ENCODE measurements at regions not wholly inside any gene's neighbourhood (a gene's known extent, or its start where the extent isn't known, plus 50 kb on each side); places are given as distances from the start of the nearest gene placed in this dataset.
A peak's percentile ranks its signal among the peaks of the same experiment; 100 is the strongest.
"Not testable (repeated sequence)": the region's sequence is repeated elsewhere in the genome, so short reads cannot be mapped to it uniquely, and the experiment has no call there.

- intact Hi-C loops (cut with DNase I), result loop anchor here in 2 of 10 donors (10.0 kb wide), 3 partner anchors 46 to 346 kb away; no protein-coding TSS in a partner anchor
- H3K4me1 ChIP-seq, result peaks cover 0 to 22% (median 12%) of the 10 kb centered on the region in 9 donors
- DNase-seq (no peak), ATAC-seq (no peak)
- H3K36me3 ChIP-seq, result no peaks in the 10 kb centered on the region
- no peaks in the 10 kb centered on the region for H3K9me3 ChIP-seq
- peak overlapping the region in 5 of 10 donors; percentile 56 to 79 (median 63) for H3K27ac ChIP-seq
- no peaks in the 10 kb centered on the region for H3K27me3 ChIP-seq
- H3K4me3 ChIP-seq, result no peak overlapping the region
- no peak for TF ChIP-seq CTCF (IDR thresholded peaks at IDR 0.05)
- 72 to 79% methylated on average over 4 of the region's 4 CpGs for WGBS, 2 donors
These were observed 351.6 kb downstream of the KCNJ2 start for GRCh38 chr17:70520956-70521355.

GRCh38 chr17:70521821-70522256 is 352.5 kb downstream of the KCNJ2 start:
- no peaks in the 10 kb centered on the region for H3K27me3 ChIP-seq
- H3K36me3 ChIP-seq, result no peaks in the 10 kb centered on the region
- WGBS, 2 donors, result 0 to 1% methylated on average over 3 of the region's 3 CpGs
- no peak for TF ChIP-seq CTCF (IDR thresholded peaks at IDR 0.05)
- H3K27ac ChIP-seq, result peak overlapping the region in 7 of 10 donors; percentile 7 to 79 (median 61)
- H3K4me1 ChIP-seq, result peaks cover 0 to 23% (median 12%) of the 10 kb centered on the region in 9 donors
- H3K4me3 ChIP-seq, result no peak overlapping the region
- peak; percentile 16 to 89 (median 82) for ATAC-seq
- intact Hi-C loops (cut with DNase I), result loop anchor here in 2 of 10 donors (10.0 kb wide), 3 partner anchors 47 to 347 kb away; no protein-coding TSS in a partner anchor
- no peaks in the 10 kb centered on the region for H3K9me3 ChIP-seq
- peak; percentile 14 to 62 for DNase-seq

- Histone ChIP-seq H3K9me3 (no peaks in the 10 kb centered on the region), H3K4me3 (no peak overlapping the region), H3K36me3 (no peaks in the 10 kb centered on the region), H3K4me1 (peaks cover 0 to 37% (median 13%) of the 10 kb centered on the region in 9 donors), H3K27me3 (no peaks in the 10 kb centered on the region), H3K27ac (no peak overlapping the region)
- no peak for DNase-seq
- ATAC-seq, result no peak
- TF ChIP-seq CTCF (IDR thresholded peaks at IDR 0.05), result no peak
- intact Hi-C loops (cut with DNase I), result loop anchor here in 2 of 10 donors (10.0 kb wide), 3 partner anchors 49 to 349 kb away; no protein-coding TSS in a partner anchor
- 44% methylated on average over 4 of the region's 4 CpGs for WGBS, 2 donors
These were observed 354.1 kb downstream of the KCNJ2 start for GRCh38 chr17:70523426-70523825.

DNA sequence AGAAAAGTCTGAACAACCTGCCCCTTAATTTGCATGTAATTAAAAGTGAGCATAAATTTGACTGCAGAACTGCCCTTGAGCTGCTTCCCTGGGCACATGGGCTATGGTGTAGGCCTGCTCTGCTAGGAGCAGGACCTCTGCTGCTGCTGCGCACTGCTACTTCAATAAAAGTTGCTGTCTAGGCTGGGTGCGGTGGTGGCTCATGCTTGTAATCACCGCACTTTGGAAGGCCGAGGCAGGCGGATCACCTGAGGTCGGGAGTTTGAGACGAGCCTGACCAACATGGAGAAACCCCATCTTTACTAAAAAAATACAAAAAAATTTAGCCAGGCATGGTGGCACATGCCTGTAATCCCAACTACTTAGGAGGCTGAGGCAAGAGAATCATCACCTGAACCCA is 355.7 kb downstream of the KCNJ2 start:
- H3K36me3 ChIP-seq, H3K4me3 ChIP-seq, ATAC-seq, DNase-seq, H3K9me3 ChIP-seq, H3K27ac ChIP-seq, H3K27me3 ChIP-seq: not testable (repeated sequence)
- H3K4me1 ChIP-seq, result peaks cover 0 to 39% (median 13%) of the 10 kb centered on the region in 9 donors
- intact Hi-C loops (cut with DNase I), result loop anchor here in 2 of 10 donors (10.0 kb wide), 3 partner anchors 50 to 350 kb away; no protein-coding TSS in a partner anchor
- WGBS, 2 donors, result 99% methylated on average over 7 of the region's 7 CpGs

DNA sequence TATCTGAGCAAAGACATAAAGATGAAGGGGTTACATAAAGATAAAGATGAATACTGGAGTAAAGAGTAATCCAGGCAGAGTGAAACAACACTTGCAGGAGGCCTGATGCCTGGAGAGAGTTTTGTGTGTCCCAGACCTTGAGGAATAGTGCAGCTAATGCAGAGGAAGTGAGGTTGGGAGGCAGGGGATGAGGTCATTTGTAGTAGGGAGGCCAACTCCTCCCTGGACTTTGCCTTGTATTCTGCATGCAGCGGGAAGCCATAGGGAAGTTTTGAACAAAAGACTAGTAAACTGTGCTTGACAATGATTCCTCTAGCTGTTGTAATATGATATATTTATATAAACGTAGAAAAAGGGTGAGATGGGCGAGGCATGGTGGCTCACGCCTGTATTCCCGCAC is 356.6 kb downstream of the KCNJ2 start:
- no peaks in the 10 kb centered on the region for H3K36me3 ChIP-seq
- WGBS, 2 donors, result 89 to 90% methylated on average over 5 of the region's 5 CpGs
- peaks cover 0 to 39% (median 13%) of the 10 kb centered on the region in 9 donors for H3K4me1 ChIP-seq
- no peaks in the 10 kb centered on the region for H3K9me3 ChIP-seq
- H3K27ac ChIP-seq, result no peak overlapping the region
- ATAC-seq (no peak), DNase-seq (no peak)
- no peak for TF ChIP-seq CTCF (IDR thresholded peaks at IDR 0.05)
- no peak overlapping the region for H3K4me3 ChIP-seq
- intact Hi-C loops (cut with DNase I), result loop anchor here in 2 of 10 donors (10.0 kb wide), 3 partner anchors 51 to 351 kb away; no protein-coding TSS in a partner anchor
- no peaks in the 10 kb centered on the region for H3K27me3 ChIP-seq
